H1 (cell line): ENCODE measurements at regions not wholly inside any gene's neighbourhood (a gene's known extent, or its start where the extent isn't known, plus 50 kb on each side); places are given as distances from the start of the nearest gene placed in this dataset.

ENCODE experiments used
- CTCF ChIA-PET: fragments of 300-600 bp; sonication (Branson Sonifier 250); formaldehyde crosslinking; loops from one replicate; lab custom pipeline; 2021; ENCODE audit not compliant: partially characterized antibody; lab: Charles Lee
- POLR2A ChIA-PET: fragments of 300-600 bp; sonication (Branson Sonifier 250); formaldehyde crosslinking; loops from one replicate; lab custom pipeline; 2021; ENCODE audit warnings: inconsistent platforms; ENCODE audit not compliant: partially characterized antibody; lab: Charles Lee
- DNase-seq, 2 experiments: peaks; one replicate each; pipeline versions ENCODE4 v3.0.0 to v3.0.0-alpha.2; 2010 to 2022; ENCODE audit warnings: low spot score in 2 of 2, low read depth in 1 of 2, mixed read lengths in 1 of 2
- FAIRE-seq: peaks from 2 replicates; lab custom pipeline; 2011; peaks lifted over from hg19 to GRCh38; lab: Jason Lieb, UNC
- H2AFZ ChIP-seq: 2 replicates; pipeline ENCODE4 v1.8.1; 2012; ENCODE audit warnings: low read length, inconsistent platforms
- H2AK5ac ChIP-seq: 2 replicates; pipeline ENCODE4 v1.6.1; 2013; ENCODE audit warnings: low read depth, low read length
- H2BK120ac ChIP-seq: replicated peaks from 2 replicates; pipeline ENCODE3; 2013; ENCODE audit warnings: low read depth, low read length, inconsistent platforms
- H2BK12ac ChIP-seq: 2 replicates; pipeline ENCODE4 v1.6.1; 2013; ENCODE audit warnings: low read depth, low read length
- H2BK15ac ChIP-seq: 2 replicates; pipeline ENCODE4 v1.6.1; 2013; ENCODE audit warnings: low read length
- H2BK20ac ChIP-seq: 2 replicates; pipeline ENCODE4 v1.6.1; 2013; ENCODE audit warnings: low read length
- H2BK5ac ChIP-seq: 2 replicates; pipeline ENCODE4 v1.6.1; 2013; ENCODE audit warnings: low read depth, low read length
- H3K14ac ChIP-seq: 2 replicates; pipeline ENCODE4 v1.6.1; 2013; ENCODE audit warnings: inconsistent platforms; ENCODE audit not compliant: insufficient read length
- H3K18ac ChIP-seq: 2 replicates; pipeline ENCODE4 v1.6.1; 2013; ENCODE audit warnings: low read length; ENCODE audit errors: extremely low read depth
- H3K23ac ChIP-seq: 2 replicates; pipeline ENCODE4 v1.6.1; 2013; ENCODE audit warnings: inconsistent platforms; ENCODE audit not compliant: insufficient read length
- H3K23me2 ChIP-seq: 2 replicates; pipeline ENCODE4 v1.6.1; 2013; ENCODE audit warnings: low read depth, low read length
- H3K27ac ChIP-seq: 2 replicates; pipeline ENCODE4 v1.6.1; 2011; ENCODE audit warnings: low read depth, low read length, inconsistent platforms
- H3K27me3 ChIP-seq, 4 experiments: replicated peaks in 1 of 4; 1 replicate in 1 of 4; 2 replicates in 3 of 4; pipeline versions ENCODE4 v1.6.1 to v1.8.1; 2011 to 2013; ENCODE audit warnings: low read length in 3 of 4, mild to moderate bottlenecking in 3 of 4, inconsistent platforms in 2 of 4, mixed read lengths in 2 of 4, moderate library complexity in 1 of 4; ENCODE audit not compliant: control insufficient read depth in 3 of 4, insufficient read depth in 3 of 4; ENCODE audit errors: extremely low read depth in 1 of 4
- H3K36me3 ChIP-seq, 4 experiments: 2 replicates each; pipeline versions ENCODE4 v1.6.1 to v1.8.1; 2011 to 2013; ENCODE audit warnings: mild to moderate bottlenecking in 4 of 4, low read length in 3 of 4, moderate library complexity in 2 of 4, control low read depth in 1 of 4, inconsistent platforms in 1 of 4; ENCODE audit not compliant: insufficient read depth in 4 of 4, control insufficient read depth in 2 of 4
- H3K4ac ChIP-seq: replicated peaks from 2 replicates; pipeline ENCODE3; 2013; ENCODE audit warnings: low read length, low read depth, mixed read lengths, inconsistent platforms; ENCODE audit not compliant: insufficient read length
- H3K4me1 ChIP-seq, 4 experiments: replicated peaks in 1 of 4; 1 replicate in 1 of 4; 2 replicates in 3 of 4; pipeline versions ENCODE4 v1.6.1 to v1.8.1; 2011 to 2013; ENCODE audit warnings: low read length in 3 of 4, inconsistent platforms in 2 of 4, mixed read lengths in 1 of 4; ENCODE audit not compliant: insufficient read depth in 4 of 4, control insufficient read depth in 3 of 4
- H3K4me2 ChIP-seq, 2 experiments: 2 replicates each; pipeline versions ENCODE4 v1.6.1 to v1.8.1; 2011 to 2013; ENCODE audit warnings: low read depth in 2 of 2, low read length in 2 of 2, control low read depth in 1 of 2, inconsistent platforms in 1 of 2, mild to moderate bottlenecking in 1 of 2; ENCODE audit not compliant: insufficient read depth in 1 of 2
- H3K4me3 ChIP-seq, 4 experiments: fragments of 200-600, 300-600 bp in 1 of 4; sonication (generic), shearing (Covaris generic), sonication (Bioruptor Twin) in 1 of 4; 2 replicates each; pipeline versions ENCODE4 v1.5.1 to v1.8.1; 2011 to 2016; ENCODE audit warnings: low read length in 4 of 4, low read depth in 3 of 4, control low read depth in 2 of 4, inconsistent platforms in 2 of 4, mild to moderate bottlenecking in 2 of 4, mixed read lengths in 1 of 4, moderate library complexity in 1 of 4; ENCODE audit not compliant: insufficient read depth in 2 of 4; ENCODE audit errors: extremely low read depth in 1 of 4
- H3K56ac ChIP-seq: replicated peaks from 2 replicates; pipeline ENCODE3; 2013; ENCODE audit warnings: low read depth, mild to moderate bottlenecking, mixed read lengths, low read length, inconsistent platforms; ENCODE audit not compliant: insufficient read length
- H3K79me1 ChIP-seq: 2 replicates; pipeline ENCODE4 v1.6.1; 2013; ENCODE audit warnings: low read depth, low read length, control low read depth
- H3K79me2 ChIP-seq, 2 experiments: 2 replicates each; pipeline versions ENCODE4 v1.6.1 to v1.8.1; 2012 to 2013; ENCODE audit warnings: low read length in 2 of 2, mild to moderate bottlenecking in 2 of 2, inconsistent platforms in 1 of 2; ENCODE audit not compliant: insufficient read depth in 2 of 2, control insufficient read depth in 1 of 2
- H3K9ac ChIP-seq, 4 experiments: replicated peaks in 1 of 4; 1 replicate in 1 of 4; 2 replicates in 3 of 4; pipeline versions ENCODE4 v1.6.1 to v1.8.1; 2011 to 2013; ENCODE audit warnings: low read depth in 3 of 4, low read length in 3 of 4, control low read depth in 2 of 4, mild to moderate bottlenecking in 2 of 4, moderate library complexity in 2 of 4, inconsistent platforms in 1 of 4; ENCODE audit errors: extremely low read depth in 1 of 4
- H3K9me3 ChIP-seq, 2 experiments: 2 replicates each; pipeline versions ENCODE4 v1.6.1 to v1.8.1; 2012 to 2013; ENCODE audit warnings: mild to moderate bottlenecking in 2 of 2, moderate library complexity in 2 of 2, control low read depth in 1 of 2, inconsistent platforms in 1 of 2, low read depth in 1 of 2, low read length in 1 of 2, mixed read lengths in 1 of 2; ENCODE audit not compliant: insufficient read depth in 2 of 2
- H4K20me1 ChIP-seq, 2 experiments: replicated peaks in 1 of 2; 2 replicates each; pipeline versions ENCODE3 to v1.8.1; 2011 to 2013; ENCODE audit warnings: inconsistent platforms in 2 of 2, low read length in 2 of 2, mild to moderate bottlenecking in 1 of 2; ENCODE audit not compliant: insufficient read depth in 2 of 2, control insufficient read depth in 1 of 2
- H4K5ac ChIP-seq: 2 replicates; pipeline ENCODE4 v1.6.1; 2013; ENCODE audit warnings: low read length, low read depth, mixed read lengths, inconsistent platforms; ENCODE audit not compliant: insufficient read length
- H4K8ac ChIP-seq: 2 replicates; pipeline ENCODE4 v1.8.0; 2013; ENCODE audit warnings: mild to moderate bottlenecking, moderate library complexity, low read length, inconsistent platforms; ENCODE audit not compliant: insufficient read depth; ENCODE audit errors: extremely low read depth
- H4K91ac ChIP-seq: replicated peaks from 2 replicates; pipeline ENCODE3; 2013; ENCODE audit warnings: low read length, mixed read lengths, inconsistent platforms; ENCODE audit not compliant: insufficient read length
- CTBP2 ChIP-seq: IDR thresholded peaks from 2 replicates; pipeline ENCODE4 v1.7.0; 2011; ENCODE audit warnings: borderline replicate concordance, mild to moderate bottlenecking, moderate library complexity, mixed read lengths, low read length; ENCODE audit not compliant: insufficient read depth, insufficient read length
- EZH2 ChIP-seq: fragments of 200-600 bp; sonication (generic); IDR thresholded peaks from 2 replicates; pipeline ENCODE4 v1.7.1; 2012; ENCODE audit warnings: low read depth, mild to moderate bottlenecking, moderate library complexity, low read length, inconsistent platforms; ENCODE audit not compliant: severe bottlenecking
- HDAC6 ChIP-seq: IDR thresholded peaks from one replicate; pipeline ENCODE4 v1.7.1; 2012; ENCODE audit warnings: low read depth, mild to moderate bottlenecking, inconsistent platforms, low read length, moderate library complexity
- KDM5A ChIP-seq: fragments of 200-600 bp; IDR thresholded peaks from 2 replicates; pipeline ENCODE4 v1.7.1; 2012; ENCODE audit warnings: mild to moderate bottlenecking, low read length, inconsistent platforms, mixed read lengths
- NRF1 ChIP-seq: IDR thresholded peaks from 2 replicates; pipeline ENCODE4 v1.6.1; 2011; ENCODE audit warnings: mild to moderate bottlenecking, low read depth, low read length, improper control_type of control experiment
- POLR2AphosphoS5 ChIP-seq: IDR thresholded peaks from 2 replicates; pipeline ENCODE4 v1.6.1; 2011; ENCODE audit warnings: low read depth, low read length
- RAD21 ChIP-seq, 2 experiments: IDR thresholded peaks in 1 of 2; conservative IDR thresholded peaks in 1 of 2; 2 replicates each; pipeline ENCODE4 v1.6.1; 2011; ENCODE audit warnings: low read depth in 2 of 2, low read length in 2 of 2, improper control_type of control experiment in 1 of 2, inconsistent platforms in 1 of 2, mild to moderate bottlenecking in 1 of 2, moderate library complexity in 1 of 2
- SRF ChIP-seq: IDR thresholded peaks from 2 replicates; pipeline ENCODE4 v1.6.1; 2011; ENCODE audit warnings: mild to moderate bottlenecking, low read depth, low read length, moderate library complexity
- SUZ12 ChIP-seq: fragments of 200-600 bp; sonication (generic); IDR thresholded peaks from 2 replicates; pipeline ENCODE4 v1.6.1; 2012; ENCODE audit warnings: mild to moderate bottlenecking, inconsistent platforms, low read length, moderate library complexity, mixed read lengths
- TAF7 ChIP-seq: optimal IDR thresholded peaks from 2 replicates; pipeline ENCODE3; 2011; ENCODE audit warnings: low read depth, mild to moderate bottlenecking, inconsistent platforms, low read length, moderate library complexity, borderline replicate concordance
- ZNF274 ChIP-seq: IDR thresholded peaks from 2 replicates; pipeline ENCODE4 v1.7.0; 2012; ENCODE audit warnings: low read length, borderline replicate concordance; ENCODE audit errors: extremely low read depth
- WGBS, 2 experiments: shearing (Covaris generic) in 1 of 2; methylation state at CpG; one replicate each; pipeline versions ENCODE4 v1.1.6 to v1.1.7; 2013 to 2015; ENCODE audit warnings: low lambda C conversion rate in 2 of 2, mixed read lengths in 2 of 2, inconsistent platforms in 1 of 2, low coverage in 1 of 2, missing lambda C conversion rate in 1 of 2; ENCODE audit not compliant: insufficient replicate concordance in 2 of 2, insufficient coverage in 1 of 2, insufficient read length in 1 of 2; ENCODE audit errors: extremely low coverage in 1 of 2, missing lambda C conversion rate in 1 of 2; 5-methylcytosine and 5-hydroxymethylcytosine counted together
- TF ChIP-seq, protein P1 (sequence below), 3 experiments: IDR thresholded peaks; 1 replicate in 2 of 3; 2 replicates in 1 of 3; pipeline versions ENCODE4 v1.5.1 to v1.6.1; 2011; ENCODE audit warnings: low read length in 3 of 3, mild to moderate bottlenecking in 3 of 3, inconsistent platforms in 2 of 3, low read depth in 1 of 3, moderate library complexity in 1 of 3; ENCODE audit not compliant: insufficient read depth in 1 of 3; ENCODE audit errors: control extremely low read depth in 1 of 3

GRCh38 chr6:126811321-126811720, 307.1 kb upstream of the RSPO3 start:
- WGBS, 2 experiments: 83% methylated on average over 3 of the region's 3 CpGs; no CpG with 5 or more reads in 1 of the 2 experiments
- no peaks in the 10 kb centered on the region for H3K9me3 ChIP-seq
- no peak overlapping the region for H2BK12ac ChIP-seq
- no peak overlapping the region for H3K56ac ChIP-seq
- ChIA-PET POLR2A (no interaction called here), CTCF (interaction anchor here (2.0 to 2.5 kb wide), 2 partner anchors 10 to 13 kb away, joined by 5 to 8 read pairs; no protein-coding TSS in a partner anchor)
- no peaks in the 10 kb centered on the region for H3K27me3 ChIP-seq
- H3K36me3 ChIP-seq: no peaks in the 10 kb centered on the region
- H2AK5ac ChIP-seq: no peak overlapping the region
- DNase-seq: no peak
- H3K23ac ChIP-seq: no peak overlapping the region
- no peak overlapping the region for H2AFZ ChIP-seq
- H3K27ac ChIP-seq: no peak overlapping the region
- H4K91ac ChIP-seq: no peak overlapping the region
- H3K18ac ChIP-seq: no peak overlapping the region
- H2BK20ac ChIP-seq: no peak overlapping the region
- H3K23me2 ChIP-seq: no peaks in the 10 kb centered on the region
- no peaks in the 10 kb centered on the region for H3K79me1 ChIP-seq
- H3K79me2 ChIP-seq: no peaks in the 10 kb centered on the region
- no peak overlapping the region for H4K8ac ChIP-seq
- no peak overlapping the region for H3K4me2 ChIP-seq
- H3K9ac ChIP-seq: no peak overlapping the region
- H3K4me1 ChIP-seq: no peaks in the 10 kb centered on the region; a peak in 3 of 7 replicates
- H4K5ac ChIP-seq: no peak overlapping the region
- H3K4me3 ChIP-seq: no peak overlapping the region
- H4K20me1 ChIP-seq: no peaks in the 10 kb centered on the region
- no peak overlapping the region for H2BK5ac ChIP-seq
- no peak overlapping the region for H2BK15ac ChIP-seq
- H2BK120ac ChIP-seq: no peak overlapping the region
- H3K14ac ChIP-seq: no peak overlapping the region
- FAIRE-seq: no peak
- no peak overlapping the region for H3K4ac ChIP-seq
- TF ChIP-seq ZNF274 (no peak), TAF7 (no peak), NRF1 (no peak), SRF (no peak), KDM5A (no peak), RAD21 (IDR thresholded peaks at IDR 0.05 in 1 of 2, conservative IDR thresholded peaks at IDR 0.05 in 1 of 2; ENCODE audit: low read depth in 2 of 2, low read length in 2 of 2) (no peak), HDAC6 (no peak), POLR2AphosphoS5 (no peak), CTBP2 (no peak), EZH2 (no peak), SUZ12 (no peak)
- TF ChIP-seq, protein P1, sequence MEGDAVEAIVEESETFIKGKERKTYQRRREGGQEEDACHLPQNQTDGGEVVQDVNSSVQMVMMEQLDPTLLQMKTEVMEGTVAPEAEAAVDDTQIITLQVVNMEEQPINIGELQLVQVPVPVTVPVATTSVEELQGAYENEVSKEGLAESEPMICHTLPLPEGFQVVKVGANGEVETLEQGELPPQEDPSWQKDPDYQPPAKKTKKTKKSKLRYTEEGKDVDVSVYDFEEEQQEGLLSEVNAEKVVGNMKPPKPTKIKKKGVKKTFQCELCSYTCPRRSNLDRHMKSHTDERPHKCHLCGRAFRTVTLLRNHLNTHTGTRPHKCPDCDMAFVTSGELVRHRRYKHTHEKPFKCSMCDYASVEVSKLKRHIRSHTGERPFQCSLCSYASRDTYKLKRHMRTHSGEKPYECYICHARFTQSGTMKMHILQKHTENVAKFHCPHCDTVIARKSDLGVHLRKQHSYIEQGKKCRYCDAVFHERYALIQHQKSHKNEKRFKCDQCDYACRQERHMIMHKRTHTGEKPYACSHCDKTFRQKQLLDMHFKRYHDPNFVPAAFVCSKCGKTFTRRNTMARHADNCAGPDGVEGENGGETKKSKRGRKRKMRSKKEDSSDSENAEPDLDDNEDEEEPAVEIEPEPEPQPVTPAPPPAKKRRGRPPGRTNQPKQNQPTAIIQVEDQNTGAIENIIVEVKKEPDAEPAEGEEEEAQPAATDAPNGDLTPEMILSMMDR (IDR thresholded peaks at IDR 0.05; ENCODE audit: control extremely low read depth in 1 of 3, insufficient read depth in 1 of 3, low read depth in 1 of 3, low read length in 3 of 3): no peak
